GM04504 (cell line): ENCODE measurements at regions not wholly inside any gene's neighbourhood (a gene's known extent, or its start where the extent isn't known, plus 50 kb on each side); places are given as distances from the start of the nearest gene placed in this dataset.

Experiments used
- DNase-seq: peaks from one replicate; pipeline ENCODE4 v3.0.0-alpha.2; 2012; ENCODE audit warnings: low read depth

- no peak for DNase-seq
Observed at GRCh38 chr2:425947-426346, 138.1 kb upstream of the ALKAL2 start.

- DNase-seq, result no peak
Observed at GRCh38 chr2:425243-425642, 137.4 kb upstream of the ALKAL2 start.

- DNase-seq, result no peak
Observed at GRCh38 chr2:424306-425171, 136.6 kb upstream of the ALKAL2 start.

- no peak for DNase-seq
Observed at GRCh38 chr2:423479-423878, 135.6 kb upstream of the ALKAL2 start.

- no peak for DNase-seq
Observed at GRCh38 chr2:422676-423435, 135.0 kb upstream of the ALKAL2 start.

DNA sequence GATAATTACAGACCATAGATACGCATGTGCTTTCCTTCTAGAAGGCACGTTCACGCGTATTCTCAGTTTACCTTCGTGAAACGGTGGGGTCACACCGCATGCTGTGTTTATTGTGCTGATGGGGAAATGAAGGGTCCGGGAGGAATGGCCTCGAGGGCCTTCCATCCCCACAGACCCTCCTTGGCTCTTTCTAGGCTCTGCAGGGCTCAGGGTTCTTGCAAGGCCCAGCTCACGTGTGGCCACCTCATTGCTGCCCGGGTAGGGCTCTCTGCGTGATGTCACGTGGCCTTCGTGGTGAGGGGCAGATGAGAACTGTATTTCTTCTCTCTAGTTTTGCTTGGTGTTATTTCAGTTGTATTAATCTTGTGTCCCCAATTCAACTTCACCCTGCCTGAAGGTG is 133.5 kb upstream of the ALKAL2 start:
- no peak for DNase-seq

GRCh38 chr2:419687-420317 is 131.9 kb upstream of the ALKAL2 start:
- DNase-seq, result no peak

GRCh38 chr2:417662-418061 is 129.8 kb upstream of the ALKAL2 start:
- DNase-seq, result no peak

DNA sequence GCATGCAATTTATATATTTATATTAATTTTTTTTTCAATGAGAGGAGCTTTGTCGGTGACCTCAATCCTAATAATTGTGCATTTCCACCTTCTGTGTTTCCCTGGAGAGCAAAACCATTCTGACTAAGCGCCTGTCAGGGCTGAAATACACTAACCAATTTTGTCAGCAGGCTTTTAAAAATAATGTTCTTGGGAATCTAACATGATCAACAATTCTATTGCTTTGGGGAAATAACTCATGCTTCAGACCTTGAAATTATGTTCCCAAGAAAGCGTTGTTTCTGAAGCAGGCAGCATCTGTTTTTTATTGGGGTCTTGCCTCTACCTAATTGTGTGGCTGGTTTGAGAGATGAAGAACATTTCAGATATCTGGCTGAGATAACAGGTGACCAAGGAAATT is 129.1 kb upstream of the ALKAL2 start:
- no peak for DNase-seq

GRCh38 chr2:415986-416610 is 128.2 kb upstream of the ALKAL2 start:
- no peak for DNase-seq

- no peak for DNase-seq
Observed at GRCh38 chr2:409523-409922, 121.6 kb upstream of the ALKAL2 start.

DNA sequence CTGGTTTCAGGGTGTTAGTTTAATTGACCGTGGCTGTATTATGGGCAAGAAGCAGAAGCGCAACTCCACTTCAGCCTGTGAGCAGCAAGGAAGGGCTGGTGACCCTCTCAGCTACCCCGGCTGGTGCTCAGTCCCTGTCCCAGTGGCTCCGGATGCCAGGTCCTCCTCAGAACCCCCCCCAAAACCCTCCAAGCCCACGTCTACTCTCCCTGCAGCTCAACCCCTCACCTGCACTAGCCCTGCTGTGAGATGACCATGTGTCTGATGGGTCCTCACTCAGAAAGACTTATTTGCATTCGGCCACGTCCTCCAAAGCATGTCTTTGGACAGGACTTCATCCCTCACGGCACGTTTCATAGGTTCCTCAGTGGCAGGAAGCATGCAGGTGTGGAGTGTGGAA is 119.7 kb upstream of the ALKAL2 start:
- no peak for DNase-seq

- no peak for DNase-seq
Observed at GRCh38 chr2:406876-407275, 119.0 kb upstream of the ALKAL2 start.

DNA sequence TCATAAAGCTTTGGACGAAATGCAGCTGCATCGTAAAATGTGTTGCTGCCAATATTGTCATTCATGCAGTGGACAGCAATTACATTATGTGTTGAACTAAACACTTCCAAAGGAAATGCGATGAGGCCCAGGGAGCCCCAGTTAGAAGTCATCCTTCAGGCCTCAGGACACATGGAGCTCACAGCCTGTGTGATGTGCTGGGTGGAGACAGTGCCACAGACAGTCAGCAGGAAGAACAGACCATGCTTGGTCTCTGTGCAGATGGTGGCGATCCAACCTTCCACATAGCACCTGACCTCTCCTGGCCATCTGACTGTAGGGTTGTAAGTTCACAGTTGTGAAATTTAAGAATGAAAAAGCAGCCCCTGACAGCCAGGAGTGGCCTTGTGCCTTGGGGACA is 118.3 kb upstream of the ALKAL2 start:
- no peak for DNase-seq

GRCh38 chr2:404581-404980 is 116.7 kb upstream of the ALKAL2 start:
- no peak for DNase-seq

GRCh38 chr2:403682-404081 is 115.8 kb upstream of the ALKAL2 start:
- no peak for DNase-seq

DNA sequence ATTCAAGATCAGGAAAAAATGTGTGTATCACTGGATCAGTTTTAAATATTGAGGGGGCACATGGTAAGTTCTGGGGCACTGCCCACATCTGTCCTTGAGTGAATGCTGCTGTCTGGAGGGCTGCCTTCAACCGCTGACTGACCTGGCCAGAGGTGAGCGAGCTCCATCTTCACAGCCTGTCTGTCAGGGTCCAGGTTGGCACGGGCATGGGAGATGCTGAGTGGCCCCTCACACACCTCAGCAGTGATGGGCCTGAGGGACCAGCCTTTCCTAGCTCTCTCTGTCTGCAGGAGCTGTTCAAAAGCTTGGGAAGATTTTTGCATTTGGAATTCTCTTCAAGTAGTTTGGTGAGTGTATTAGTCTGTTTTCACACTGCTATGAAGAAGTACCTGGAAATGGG is 114.8 kb upstream of the ALKAL2 start:
- no peak for DNase-seq

- no peak for DNase-seq
Observed at GRCh38 chr2:402206-402605, 114.3 kb upstream of the ALKAL2 start.

DNA sequence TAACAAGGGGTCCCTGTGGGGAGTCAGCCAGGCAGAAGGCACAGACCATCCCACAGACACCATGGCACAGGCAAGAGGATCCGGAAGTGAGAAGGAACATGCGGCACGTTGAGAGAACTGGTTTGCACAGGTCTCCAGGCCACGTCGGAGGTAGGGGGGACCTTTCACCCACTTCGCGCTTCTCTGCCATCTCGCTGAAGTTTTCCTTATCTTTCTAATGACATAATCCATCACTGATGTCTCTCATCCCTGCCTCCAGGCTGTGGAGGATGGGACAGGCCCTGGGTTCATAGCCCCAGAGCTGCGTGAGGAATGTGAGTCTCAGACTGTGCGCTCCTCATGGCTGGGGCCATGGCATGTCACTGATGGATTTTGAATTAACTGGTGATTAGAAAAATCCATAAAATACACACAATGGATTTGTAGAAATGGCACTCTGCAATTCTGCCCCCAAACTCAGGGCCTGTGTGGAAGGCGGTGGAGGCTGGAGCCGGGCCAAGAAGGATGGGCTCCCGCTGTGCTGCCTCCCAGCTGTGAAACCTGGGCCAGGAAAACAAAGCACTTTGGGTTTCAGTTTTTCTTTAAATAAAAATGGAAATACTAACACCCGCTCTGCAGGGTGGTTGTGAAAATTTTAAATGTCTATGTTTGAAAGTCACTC is 113.3 kb upstream of the ALKAL2 start:
- no peak for DNase-seq

DNA sequence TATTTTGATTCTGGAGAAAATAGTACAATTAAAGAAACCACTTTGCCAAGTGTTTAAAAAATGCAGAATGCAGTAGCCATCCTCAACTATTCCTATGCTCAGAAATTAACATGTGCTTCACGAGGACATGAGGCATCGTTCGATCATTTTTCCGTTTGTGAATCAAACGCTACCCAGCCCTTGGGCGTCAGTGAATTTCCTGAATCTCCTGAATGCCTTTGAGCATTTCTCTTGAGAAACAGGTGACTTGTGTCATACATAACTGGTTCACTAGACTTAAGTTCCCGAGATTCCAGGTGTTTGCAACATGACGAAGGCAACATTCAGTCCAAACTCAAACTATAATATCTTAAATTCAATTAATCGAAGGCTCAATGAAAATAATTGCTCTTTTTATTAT is 110.0 kb upstream of the ALKAL2 start:
- no peak for DNase-seq

DNA sequence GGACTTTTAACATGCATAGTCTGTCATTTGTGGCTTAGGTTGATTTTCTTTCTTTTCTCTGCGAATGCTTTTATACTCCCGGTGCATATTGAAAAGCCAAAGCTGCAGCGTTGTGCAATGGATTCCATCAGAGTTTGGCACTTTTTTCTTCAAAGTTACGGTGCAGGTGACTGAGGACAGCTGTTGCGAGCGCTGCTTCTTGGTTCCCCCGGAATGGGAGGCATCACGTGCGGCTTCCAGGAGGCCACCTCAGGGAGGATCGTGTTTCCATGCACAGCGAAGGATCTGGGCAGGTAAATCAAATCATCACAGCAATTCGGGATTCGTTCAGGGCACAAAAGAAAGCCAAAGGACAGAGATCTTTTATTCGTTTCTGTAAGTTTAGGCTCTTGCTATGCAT is 109.6 kb upstream of the ALKAL2 start:
- no peak for DNase-seq

- DNase-seq, result no peak
Observed at GRCh38 chr2:396903-397302, 109.0 kb upstream of the ALKAL2 start.
